PC-9 (cell line): ENCODE measurements at regions not wholly inside any gene's neighbourhood (a gene's known extent, or its start where the extent isn't known, plus 50 kb on each side); places are given as distances from the start of the nearest gene placed in this dataset.

ENCODE experiments used
- EZH2 ChIP-seq: fragments of 200-600 bp; sonication (generic); IDR thresholded peaks from 2 replicates; pipeline ENCODE4 v1.8.0; 2017; ENCODE audit warnings: antibody characterized with exemption, low read depth
- TF ChIP-seq, protein P1 (sequence below): fragments of 200-600 bp; sonication (generic); conservative IDR thresholded peaks from 2 replicates; pipeline ENCODE4 v1.6.1; 2017; ENCODE audit warnings: mixed run types, antibody characterized with exemption, mild to moderate bottlenecking, moderate library complexity

DNA sequence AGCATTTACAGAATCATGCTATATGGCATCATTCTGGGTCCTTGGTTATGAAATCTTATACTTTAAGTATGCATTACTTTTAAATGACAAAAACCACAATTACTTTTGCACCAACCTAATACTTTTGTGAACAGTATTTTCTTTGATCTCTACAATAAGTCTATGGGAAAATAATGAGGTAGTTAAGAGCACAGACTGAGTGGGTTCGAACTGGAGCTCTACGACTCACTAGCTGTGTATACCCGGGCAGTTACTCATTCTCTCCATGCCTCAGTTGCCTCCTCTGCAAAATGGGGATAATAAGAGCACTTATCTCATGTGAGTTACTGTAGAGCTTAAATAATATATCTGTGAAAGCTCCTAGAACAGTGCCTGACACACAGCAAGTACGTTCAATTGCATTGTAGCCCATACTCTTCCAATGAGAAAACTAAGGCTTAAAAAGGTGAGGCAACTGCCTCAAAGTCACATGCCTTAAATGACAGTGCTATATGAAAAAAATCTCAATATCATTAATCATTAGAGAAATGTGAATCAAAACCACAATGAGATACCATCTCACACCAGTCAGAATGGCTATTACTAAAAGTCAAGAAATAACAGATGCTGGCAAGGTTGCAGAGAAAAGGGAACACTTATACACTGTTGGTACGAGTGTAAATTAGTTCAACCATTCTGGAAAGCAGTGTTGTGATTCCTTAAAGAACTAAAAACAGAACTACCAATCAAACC, 151.5 kb downstream of the CHIC2 start:
- TF ChIP-seq, protein P1, sequence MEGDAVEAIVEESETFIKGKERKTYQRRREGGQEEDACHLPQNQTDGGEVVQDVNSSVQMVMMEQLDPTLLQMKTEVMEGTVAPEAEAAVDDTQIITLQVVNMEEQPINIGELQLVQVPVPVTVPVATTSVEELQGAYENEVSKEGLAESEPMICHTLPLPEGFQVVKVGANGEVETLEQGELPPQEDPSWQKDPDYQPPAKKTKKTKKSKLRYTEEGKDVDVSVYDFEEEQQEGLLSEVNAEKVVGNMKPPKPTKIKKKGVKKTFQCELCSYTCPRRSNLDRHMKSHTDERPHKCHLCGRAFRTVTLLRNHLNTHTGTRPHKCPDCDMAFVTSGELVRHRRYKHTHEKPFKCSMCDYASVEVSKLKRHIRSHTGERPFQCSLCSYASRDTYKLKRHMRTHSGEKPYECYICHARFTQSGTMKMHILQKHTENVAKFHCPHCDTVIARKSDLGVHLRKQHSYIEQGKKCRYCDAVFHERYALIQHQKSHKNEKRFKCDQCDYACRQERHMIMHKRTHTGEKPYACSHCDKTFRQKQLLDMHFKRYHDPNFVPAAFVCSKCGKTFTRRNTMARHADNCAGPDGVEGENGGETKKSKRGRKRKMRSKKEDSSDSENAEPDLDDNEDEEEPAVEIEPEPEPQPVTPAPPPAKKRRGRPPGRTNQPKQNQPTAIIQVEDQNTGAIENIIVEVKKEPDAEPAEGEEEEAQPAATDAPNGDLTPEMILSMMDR, result no peak
- TF ChIP-seq EZH2, result no peak
